OCI-LY3 (cell line): ENCODE measurements at regions not wholly inside any gene's neighbourhood (a gene's known extent, or its start where the extent isn't known, plus 50 kb on each side); places are given as distances from the start of the nearest gene placed in this dataset.

Experiments
- EZH2phosphoT487 ChIP-seq: fragments of 200-600 bp; shearing (Covaris generic); IDR thresholded peaks from 2 replicates; pipeline ENCODE4 v1.6.1; 2018; ENCODE audit warnings: antibody characterized with exemption, mixed run types, low read depth
- TF ChIP-seq, protein P1 (sequence below): fragments of 200-600, 300-600 bp; sonication (generic); IDR thresholded peaks from 2 replicates; pipeline ENCODE4 v1.5.1; 2014; ENCODE audit warnings: antibody characterized with exemption, low read length, low read depth

DNA sequence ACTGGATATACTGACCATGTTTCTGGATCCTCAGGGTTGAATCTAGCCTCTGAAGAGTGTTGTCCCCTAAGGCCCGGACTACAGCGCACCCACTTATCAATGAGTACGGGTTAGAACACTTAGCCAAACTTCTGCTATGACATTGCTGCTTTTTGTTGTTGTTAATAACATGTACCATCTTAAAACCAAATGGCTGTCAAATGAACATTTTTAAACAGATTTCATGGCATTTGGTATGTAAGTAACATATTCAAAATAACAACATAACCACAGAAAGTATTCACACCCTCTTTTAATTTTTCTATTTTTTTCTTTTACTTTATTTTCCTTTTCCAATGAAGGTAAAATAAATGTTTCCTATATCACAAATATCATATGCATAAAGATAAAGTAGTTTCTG, 1292.5 kb upstream of the TENM4 start:
- TF ChIP-seq, protein P1, sequence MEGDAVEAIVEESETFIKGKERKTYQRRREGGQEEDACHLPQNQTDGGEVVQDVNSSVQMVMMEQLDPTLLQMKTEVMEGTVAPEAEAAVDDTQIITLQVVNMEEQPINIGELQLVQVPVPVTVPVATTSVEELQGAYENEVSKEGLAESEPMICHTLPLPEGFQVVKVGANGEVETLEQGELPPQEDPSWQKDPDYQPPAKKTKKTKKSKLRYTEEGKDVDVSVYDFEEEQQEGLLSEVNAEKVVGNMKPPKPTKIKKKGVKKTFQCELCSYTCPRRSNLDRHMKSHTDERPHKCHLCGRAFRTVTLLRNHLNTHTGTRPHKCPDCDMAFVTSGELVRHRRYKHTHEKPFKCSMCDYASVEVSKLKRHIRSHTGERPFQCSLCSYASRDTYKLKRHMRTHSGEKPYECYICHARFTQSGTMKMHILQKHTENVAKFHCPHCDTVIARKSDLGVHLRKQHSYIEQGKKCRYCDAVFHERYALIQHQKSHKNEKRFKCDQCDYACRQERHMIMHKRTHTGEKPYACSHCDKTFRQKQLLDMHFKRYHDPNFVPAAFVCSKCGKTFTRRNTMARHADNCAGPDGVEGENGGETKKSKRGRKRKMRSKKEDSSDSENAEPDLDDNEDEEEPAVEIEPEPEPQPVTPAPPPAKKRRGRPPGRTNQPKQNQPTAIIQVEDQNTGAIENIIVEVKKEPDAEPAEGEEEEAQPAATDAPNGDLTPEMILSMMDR: no peak
- TF ChIP-seq EZH2phosphoT487: no peak
